Osteoblast (primary cell): ENCODE measurements at regions not wholly inside any gene's neighbourhood (a gene's known extent, or its start where the extent isn't known, plus 50 kb on each side); places are given as distances from the start of the nearest gene placed in this dataset.
A peak's percentile ranks its signal among the peaks of the same experiment; 100 is the strongest.

Experiments used
- DNase-seq: peaks from one replicate; pipeline ENCODE4 v3.0.0; 2011; ENCODE audit warnings: low spot score, mixed read lengths; ENCODE audit not compliant: insufficient read length; ENCODE audit errors: missing footprints
- H2AFZ ChIP-seq: 2 replicates; pipeline ENCODE4 v1.6.0; 2011; ENCODE audit warnings: mild to moderate bottlenecking, low read length
- H3K27ac ChIP-seq: 2 replicates; pipeline ENCODE4 v1.5.1; 2011; ENCODE audit warnings: mild to moderate bottlenecking, low read depth, low read length, moderate library complexity
- H3K27me3 ChIP-seq: 2 replicates; pipeline ENCODE4 v1.6.0; 2012; ENCODE audit warnings: mild to moderate bottlenecking, control low read depth, inconsistent platforms, low read length, moderate library complexity; ENCODE audit not compliant: insufficient read depth
- H3K36me3 ChIP-seq: 2 replicates; pipeline ENCODE4 v1.5.1; 2011; ENCODE audit warnings: mild to moderate bottlenecking, low read length, control low read depth, moderate library complexity; ENCODE audit not compliant: insufficient read depth
- H3K4me1 ChIP-seq: 2 replicates; pipeline ENCODE4 v1.5.1; 2011; ENCODE audit warnings: mild to moderate bottlenecking, low read length, control low read depth, moderate library complexity; ENCODE audit not compliant: insufficient read depth
- H3K4me2 ChIP-seq: 2 replicates; pipeline ENCODE4 v1.6.0; 2011; ENCODE audit warnings: mild to moderate bottlenecking, low read length; ENCODE audit not compliant: insufficient read depth
- H3K4me3 ChIP-seq: fragments of 200-600 bp; sonication (generic); 3 replicates; pipeline ENCODE4 v1.5.1; 2012; ENCODE audit warnings: mild to moderate bottlenecking, low read length, inconsistent platforms; ENCODE audit not compliant: insufficient read depth
- H3K79me2 ChIP-seq: 2 replicates; pipeline ENCODE4 v1.6.0; 2012; ENCODE audit warnings: mild to moderate bottlenecking, low read length, control low read depth, inconsistent platforms; ENCODE audit not compliant: insufficient read depth
- H3K9me3 ChIP-seq: 2 replicates; pipeline ENCODE4 v1.5.1; 2011; ENCODE audit warnings: low read depth, low read length, control low read depth
- H4K20me1 ChIP-seq: 2 replicates; pipeline ENCODE4 v1.6.0; 2012; ENCODE audit warnings: mild to moderate bottlenecking, low read length, control low read depth; ENCODE audit not compliant: insufficient read depth
- TF ChIP-seq, protein P1 (sequence below): IDR thresholded peaks from 2 replicates; pipeline ENCODE4 v1.5.1; 2011; ENCODE audit warnings: mild to moderate bottlenecking, low read depth, low read length, moderate library complexity; ENCODE audit errors: extremely low read depth

DNA sequence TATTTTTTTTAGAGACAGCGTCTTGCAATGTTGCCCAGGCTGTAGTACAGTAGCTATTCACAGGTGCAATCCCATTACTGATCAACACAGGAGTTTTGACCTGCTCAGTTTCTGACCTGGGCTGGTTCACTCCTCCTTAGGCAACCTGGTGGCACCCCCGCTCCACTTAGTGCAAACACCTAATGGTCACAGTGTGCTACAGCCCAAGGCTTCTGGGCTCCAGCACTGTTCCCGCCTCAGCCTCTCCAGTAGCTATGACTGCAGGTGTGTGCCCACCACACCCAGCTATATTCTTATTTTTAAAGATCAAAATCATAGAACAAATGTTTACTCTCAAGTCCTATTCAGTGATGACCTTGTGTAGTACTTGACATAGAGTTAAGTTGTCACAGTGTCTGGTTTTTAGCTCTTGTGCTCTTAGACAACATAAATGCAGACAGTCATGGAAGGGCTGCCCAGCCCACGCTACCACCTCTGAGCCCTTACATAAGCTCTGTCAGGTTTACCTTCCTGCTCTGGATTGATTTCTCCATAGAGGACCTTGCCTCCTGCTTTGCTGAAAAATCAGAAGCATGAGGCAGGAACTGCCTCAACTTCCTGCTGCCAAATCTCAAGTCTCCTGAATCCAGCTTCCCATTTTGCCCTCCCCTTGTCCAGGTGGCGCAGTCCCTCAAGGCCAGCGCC lies 82.2 kb upstream of the SLC1A4 start:
- Histone ChIP-seq H2AFZ (no peak overlapping the region), H3K4me2 (no peak overlapping the region), H4K20me1 (no peaks in the 10 kb centered on the region), H3K4me3 (no peak overlapping the region), H3K27ac (no peak overlapping the region), H3K79me2 (no peaks in the 10 kb centered on the region), H3K27me3 (peaks cover 44% of the 10 kb centered on the region), H3K4me1 (no peaks in the 10 kb centered on the region), H3K9me3 (no peaks in the 10 kb centered on the region), H3K36me3 (no peaks in the 10 kb centered on the region)
- TF ChIP-seq, protein P1, sequence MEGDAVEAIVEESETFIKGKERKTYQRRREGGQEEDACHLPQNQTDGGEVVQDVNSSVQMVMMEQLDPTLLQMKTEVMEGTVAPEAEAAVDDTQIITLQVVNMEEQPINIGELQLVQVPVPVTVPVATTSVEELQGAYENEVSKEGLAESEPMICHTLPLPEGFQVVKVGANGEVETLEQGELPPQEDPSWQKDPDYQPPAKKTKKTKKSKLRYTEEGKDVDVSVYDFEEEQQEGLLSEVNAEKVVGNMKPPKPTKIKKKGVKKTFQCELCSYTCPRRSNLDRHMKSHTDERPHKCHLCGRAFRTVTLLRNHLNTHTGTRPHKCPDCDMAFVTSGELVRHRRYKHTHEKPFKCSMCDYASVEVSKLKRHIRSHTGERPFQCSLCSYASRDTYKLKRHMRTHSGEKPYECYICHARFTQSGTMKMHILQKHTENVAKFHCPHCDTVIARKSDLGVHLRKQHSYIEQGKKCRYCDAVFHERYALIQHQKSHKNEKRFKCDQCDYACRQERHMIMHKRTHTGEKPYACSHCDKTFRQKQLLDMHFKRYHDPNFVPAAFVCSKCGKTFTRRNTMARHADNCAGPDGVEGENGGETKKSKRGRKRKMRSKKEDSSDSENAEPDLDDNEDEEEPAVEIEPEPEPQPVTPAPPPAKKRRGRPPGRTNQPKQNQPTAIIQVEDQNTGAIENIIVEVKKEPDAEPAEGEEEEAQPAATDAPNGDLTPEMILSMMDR = no peak
- DNase-seq = peak; percentile 30

DNA sequence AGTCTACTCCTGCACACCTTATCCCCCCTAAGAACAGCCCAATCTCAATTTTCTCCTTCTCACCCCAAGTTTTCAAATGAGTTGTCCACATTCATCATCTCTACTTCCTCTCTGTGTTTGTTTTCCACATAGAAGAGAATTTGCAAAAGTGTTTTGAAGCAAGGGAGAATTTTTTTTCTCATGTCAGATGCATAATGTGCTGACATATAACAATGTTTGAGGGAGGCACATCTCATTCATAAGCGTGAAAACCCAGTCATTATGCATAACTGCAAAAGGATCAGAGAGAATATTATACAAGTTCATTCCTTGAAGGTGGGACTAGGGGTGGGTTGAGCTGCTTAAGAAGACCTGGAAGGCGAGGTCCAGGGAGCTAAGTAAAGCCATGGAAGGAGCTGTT lies 80.8 kb upstream of the SLC1A4 start:
- Histone ChIP-seq H3K36me3 (no peaks in the 10 kb centered on the region), H3K27ac (no peak overlapping the region), H3K79me2 (no peaks in the 10 kb centered on the region), H4K20me1 (no peaks in the 10 kb centered on the region), H3K4me3 (no peak overlapping the region), H3K4me2 (no peak overlapping the region), H3K9me3 (no peaks in the 10 kb centered on the region), H3K4me1 (no peaks in the 10 kb centered on the region), H3K27me3 (peaks cover 34% of the 10 kb centered on the region), H2AFZ (no peak overlapping the region)
- TF ChIP-seq, protein P1 = no peak
- no peak for DNase-seq

DNA sequence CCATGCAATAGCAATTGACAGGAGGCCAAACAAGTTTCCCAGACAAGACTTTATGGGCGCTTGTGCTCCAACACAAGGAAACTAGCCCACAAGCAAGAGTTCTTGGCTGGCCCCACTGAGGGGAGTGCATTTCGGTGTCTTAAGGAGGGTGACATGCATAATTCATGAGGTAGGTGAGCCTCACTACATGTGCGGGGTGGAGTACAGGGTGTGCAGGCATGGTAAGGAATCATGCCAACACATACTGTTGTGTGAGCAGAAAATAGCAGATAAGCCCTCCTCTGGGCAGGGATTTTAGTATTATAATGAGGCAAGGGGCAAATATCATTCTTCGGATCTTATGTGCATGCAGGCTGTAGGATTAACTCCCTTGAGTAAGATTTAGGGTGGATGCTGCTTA lies 78.7 kb upstream of the SLC1A4 start:
- Histone ChIP-seq H3K9me3 (no peaks in the 10 kb centered on the region), H3K27me3 (peaks cover 17% of the 10 kb centered on the region), H3K4me2 (no peak overlapping the region), H3K27ac (no peak overlapping the region), H3K36me3 (no peaks in the 10 kb centered on the region), H3K4me3 (no peak overlapping the region), H3K4me1 (no peaks in the 10 kb centered on the region), H4K20me1 (no peaks in the 10 kb centered on the region), H2AFZ (no peak overlapping the region), H3K79me2 (no peaks in the 10 kb centered on the region)
- DNase-seq = no peak
- TF ChIP-seq, protein P1 = no peak

DNA sequence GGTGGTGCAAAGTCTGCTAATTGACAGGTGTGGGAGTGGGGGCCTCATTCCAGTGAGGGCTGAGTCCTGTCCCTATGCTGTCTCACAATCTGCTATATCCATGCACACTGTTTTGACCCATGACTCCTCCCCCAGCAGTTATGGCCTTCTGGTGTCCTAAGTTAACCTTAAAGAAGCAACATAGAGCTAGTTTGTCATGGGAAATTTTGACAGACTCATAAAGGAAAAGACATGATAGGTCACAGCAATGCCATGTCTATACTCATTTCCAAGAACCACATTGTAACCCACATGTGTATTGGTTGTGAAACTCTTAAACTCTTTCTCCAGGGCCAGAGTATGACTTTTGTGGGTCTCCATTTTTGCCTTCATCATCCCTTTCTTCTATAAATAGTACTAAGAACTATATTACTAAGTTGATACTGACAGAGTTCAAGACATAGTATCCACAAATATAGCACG lies 78.2 kb upstream of the SLC1A4 start:
- H3K27ac ChIP-seq = no peak overlapping the region
- no peaks in the 10 kb centered on the region for H3K36me3 ChIP-seq
- no peak overlapping the region for H3K4me3 ChIP-seq
- H3K4me2 ChIP-seq = no peak overlapping the region
- DNase-seq = no peak
- no peaks in the 10 kb centered on the region for H4K20me1 ChIP-seq
- no peaks in the 10 kb centered on the region for H3K9me3 ChIP-seq
- H3K79me2 ChIP-seq = no peaks in the 10 kb centered on the region
- H3K27me3 ChIP-seq = peaks cover 17% of the 10 kb centered on the region
- TF ChIP-seq, protein P1 = no peak
- H2AFZ ChIP-seq = no peak overlapping the region
- H3K4me1 ChIP-seq = no peaks in the 10 kb centered on the region
